HUES48 (cell line): ENCODE measurements at regions not wholly inside any gene's neighbourhood (a gene's known extent, or its start where the extent isn't known, plus 50 kb on each side); places are given as distances from the start of the nearest gene placed in this dataset.

Experiments
- H3K27ac ChIP-seq: one replicate; pipeline ENCODE4 v1.7.0; 2013; ENCODE audit warnings: low read depth, low read length, inconsistent platforms
- H3K27me3 ChIP-seq: 2 replicates; pipeline ENCODE4 v1.6.1; 2013; ENCODE audit warnings: mild to moderate bottlenecking, low read length; ENCODE audit not compliant: control insufficient read depth, insufficient read depth
- H3K36me3 ChIP-seq: 2 replicates; pipeline ENCODE4 v1.6.1; 2013; ENCODE audit warnings: low read length; ENCODE audit not compliant: control insufficient read depth, insufficient read depth
- H3K4me1 ChIP-seq: 2 replicates; pipeline ENCODE4 v1.6.1; 2013; ENCODE audit warnings: mild to moderate bottlenecking, low read length; ENCODE audit not compliant: control insufficient read depth, insufficient read depth
- H3K4me3 ChIP-seq: 2 replicates; pipeline ENCODE4 v1.5.1; 2013; ENCODE audit warnings: mild to moderate bottlenecking, low read depth, low read length
- H3K9ac ChIP-seq: 2 replicates; pipeline ENCODE4 v1.6.1; 2013; ENCODE audit warnings: mild to moderate bottlenecking, low read depth, low read length, moderate library complexity
- H3K9me3 ChIP-seq: 2 replicates; pipeline ENCODE4 v1.6.1; 2013; ENCODE audit warnings: low read length; ENCODE audit not compliant: control insufficient read depth, insufficient read depth

DNA sequence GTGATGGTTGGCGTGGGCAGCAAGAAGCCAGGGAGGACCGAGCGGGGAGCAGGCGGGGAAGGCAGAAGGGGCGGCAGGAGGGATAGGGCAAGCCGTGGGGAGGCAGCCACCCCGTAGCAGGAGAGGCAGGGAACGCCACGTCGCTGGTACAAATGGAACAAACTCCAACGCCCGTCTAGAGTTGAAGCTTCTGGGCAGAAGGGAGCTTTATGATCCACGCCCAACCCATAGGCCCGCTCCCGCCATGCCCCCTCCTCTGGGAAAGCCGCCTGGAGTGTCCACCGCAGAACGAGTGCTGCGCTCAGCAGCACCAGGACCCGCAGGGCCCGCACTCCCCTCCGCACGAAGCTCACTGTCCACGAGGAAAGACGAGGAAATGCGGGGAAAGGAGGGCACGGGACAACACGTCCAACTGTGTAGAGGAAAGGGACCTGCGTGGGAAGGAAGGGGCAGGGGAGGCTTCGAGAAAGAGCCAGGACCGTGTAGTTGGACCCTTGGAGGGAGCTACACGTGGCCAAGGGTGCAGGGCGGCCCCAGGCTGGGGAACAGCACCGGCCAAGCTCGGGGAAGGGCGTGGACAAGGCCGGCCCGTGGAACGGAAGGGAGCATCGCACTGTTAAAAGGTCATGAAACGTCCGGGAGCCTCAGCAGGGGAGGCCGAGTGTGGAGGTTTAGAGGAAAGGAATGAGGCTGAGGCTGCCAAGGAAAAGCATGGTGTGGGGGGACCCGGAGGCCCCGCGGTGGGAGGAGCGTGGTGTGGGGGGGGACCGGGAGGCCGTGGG, 204.0 kb downstream of the DLL1 start:
- no peaks in the 10 kb centered on the region for H3K36me3 ChIP-seq
- no peaks in the 10 kb centered on the region for H3K9me3 ChIP-seq
- no peaks in the 10 kb centered on the region for H3K27me3 ChIP-seq
- H3K4me3 ChIP-seq, result no peak overlapping the region
- no peak overlapping the region for H3K9ac ChIP-seq
- H3K4me1 ChIP-seq, result no peaks in the 10 kb centered on the region
- no peak overlapping the region for H3K27ac ChIP-seq

DNA sequence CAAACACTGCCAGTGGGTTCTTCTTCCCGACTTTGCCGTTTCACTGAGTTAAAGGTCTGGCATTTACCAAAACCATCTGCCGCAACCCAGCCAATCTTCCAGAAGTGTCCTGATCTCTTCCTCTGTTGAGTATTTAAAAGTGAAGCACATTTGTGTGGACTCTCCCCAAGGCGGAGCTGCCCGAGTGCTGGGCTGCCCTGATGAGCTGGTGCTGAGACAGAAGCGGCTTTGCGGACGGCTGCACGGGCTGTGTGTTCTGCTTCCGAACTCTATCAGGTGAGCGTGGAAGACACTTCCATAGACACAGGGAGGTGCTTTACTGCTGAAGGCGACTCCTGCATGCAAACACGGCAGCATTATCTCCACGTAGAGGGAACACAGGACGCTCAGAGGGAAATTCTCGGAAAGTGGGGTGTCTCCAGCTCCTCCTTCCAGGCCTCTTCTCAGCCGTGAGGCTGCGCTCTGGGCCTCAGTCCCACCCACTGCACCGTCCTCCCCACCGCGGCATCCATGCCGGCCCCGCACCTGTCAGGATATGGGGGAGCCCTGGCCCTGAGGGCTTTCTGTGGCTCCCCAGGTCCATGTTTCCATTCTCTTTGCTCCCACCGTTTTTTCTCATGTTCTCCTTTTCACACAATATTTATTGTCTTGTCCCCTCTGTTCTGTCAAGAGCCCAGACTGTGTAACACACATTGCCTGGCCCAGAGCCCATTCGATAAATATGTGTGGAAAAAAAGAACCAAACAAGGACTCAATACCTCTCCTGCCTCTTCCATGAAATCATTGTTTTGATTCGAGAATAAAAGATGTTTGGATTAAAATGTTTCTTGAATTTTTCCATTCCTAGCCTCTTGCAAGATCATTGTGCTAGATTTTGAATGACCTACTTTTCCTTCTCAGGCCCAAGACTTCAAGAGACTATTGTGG, 205.1 kb downstream of the DLL1 start:
- H3K9me3 ChIP-seq, result no peaks in the 10 kb centered on the region
- no peaks in the 10 kb centered on the region for H3K27me3 ChIP-seq
- H3K36me3 ChIP-seq, result no peaks in the 10 kb centered on the region
- H3K4me3 ChIP-seq, result no peak overlapping the region
- no peaks in the 10 kb centered on the region for H3K4me1 ChIP-seq
- H3K27ac ChIP-seq, result no peak overlapping the region
- H3K9ac ChIP-seq, result no peak overlapping the region

DNA sequence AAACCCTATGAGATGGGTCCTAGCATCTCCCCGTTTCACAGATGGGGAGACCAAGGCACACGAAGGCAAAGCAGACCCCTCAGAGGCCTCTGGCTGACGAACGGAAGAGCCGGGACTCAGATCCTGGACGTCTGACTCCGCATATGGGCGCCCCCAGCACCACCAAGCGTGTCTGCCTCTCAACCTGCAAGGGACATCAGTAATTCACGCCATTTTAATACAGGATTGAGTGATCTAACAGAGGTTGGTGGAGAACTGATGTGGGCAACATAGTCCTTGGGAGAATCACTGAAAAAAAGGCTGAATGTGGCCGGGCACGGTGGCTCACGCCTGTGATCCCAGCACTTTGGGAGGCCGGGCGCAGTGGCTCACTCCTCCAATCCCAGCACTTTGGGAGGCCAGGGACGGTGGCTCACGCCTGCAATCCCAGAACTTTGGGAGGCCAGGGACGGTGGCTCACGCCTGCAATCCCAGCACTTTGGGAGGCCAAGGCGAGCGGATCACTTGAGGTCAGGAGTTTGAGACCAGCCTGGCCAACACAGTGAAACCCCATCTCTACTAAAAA, 206.6 kb downstream of the DLL1 start:
- Histone ChIP-seq H3K36me3 (no peaks in the 10 kb centered on the region), H3K9ac (no peak overlapping the region), H3K27me3 (no peaks in the 10 kb centered on the region), H3K9me3 (peaks cover 6% of the 10 kb centered on the region), H3K4me3 (no peak overlapping the region), H3K27ac (no peak overlapping the region), H3K4me1 (no peaks in the 10 kb centered on the region)

DNA sequence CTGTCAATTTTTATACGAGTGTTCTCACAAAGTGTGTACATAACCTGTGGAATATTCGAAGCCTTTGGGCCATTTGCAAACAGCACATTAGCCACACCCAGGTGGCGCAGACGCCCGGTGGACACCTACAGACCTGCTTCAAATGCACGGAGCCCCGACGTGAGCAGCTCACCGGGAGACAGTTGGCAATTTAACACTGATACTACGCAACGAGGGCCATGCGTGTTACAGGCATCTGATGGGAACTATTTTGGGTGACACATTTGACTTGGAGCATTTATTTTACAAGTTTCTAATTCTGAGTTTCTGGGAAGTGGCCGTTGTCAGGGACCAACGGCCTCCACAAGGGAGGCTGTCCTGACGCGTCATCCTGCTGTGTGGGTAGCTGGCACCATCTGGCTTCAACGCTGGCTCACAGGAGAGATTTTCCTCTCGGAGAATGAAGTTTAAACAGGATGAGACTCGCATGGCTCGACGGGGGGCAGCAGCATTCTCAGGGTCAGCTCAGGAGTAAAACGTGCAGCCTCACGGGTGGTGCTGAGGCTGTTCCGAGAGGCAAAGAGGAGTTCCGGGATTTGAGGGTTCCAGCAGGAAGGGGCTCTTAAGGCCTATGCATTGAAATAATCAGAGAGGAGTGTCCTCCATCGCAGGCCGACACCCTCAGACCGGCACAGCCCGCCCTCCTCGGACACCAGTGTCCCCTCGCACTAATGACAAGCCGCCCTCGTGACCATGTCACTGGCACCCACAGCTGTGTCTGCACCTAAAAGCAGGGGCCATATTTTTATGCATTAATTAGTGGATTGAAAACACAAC, 207.4 kb downstream of the DLL1 start:
- Histone ChIP-seq H3K4me3 (no peak overlapping the region), H3K9me3 (peaks cover 9% of the 10 kb centered on the region), H3K27me3 (no peaks in the 10 kb centered on the region)

DNA sequence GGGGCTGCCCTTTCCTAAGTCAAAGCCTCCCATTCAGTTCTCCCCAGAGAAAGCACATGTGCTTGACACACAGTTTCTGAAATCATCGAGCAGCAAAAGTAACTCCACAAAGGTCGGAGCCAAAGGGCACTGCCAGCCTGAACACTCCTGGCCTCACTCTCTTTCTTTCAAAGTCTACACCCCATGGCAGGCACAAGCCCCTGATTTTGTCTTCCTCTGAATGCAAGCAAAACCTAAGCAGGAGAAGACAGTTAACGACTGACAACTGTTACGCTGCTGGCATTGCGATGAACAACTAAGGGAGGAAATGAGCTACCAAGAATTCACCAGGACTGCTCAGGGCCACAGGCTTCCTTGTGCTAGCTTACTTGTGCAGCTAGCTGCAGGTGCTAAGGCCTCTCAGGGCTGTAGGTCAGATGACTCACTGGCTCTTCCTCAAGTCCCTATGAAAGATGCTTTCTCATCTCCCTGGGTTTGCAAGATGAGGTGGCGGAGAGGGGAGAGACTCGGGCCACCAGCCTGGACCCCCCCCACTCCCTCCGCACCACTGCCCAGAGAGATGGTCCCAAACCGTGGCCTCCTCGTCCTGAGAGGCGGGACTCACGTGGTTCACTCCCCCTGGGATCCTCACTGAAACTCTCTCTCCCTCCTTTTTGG, 208.2 kb downstream of the DLL1 start:
- H3K36me3 ChIP-seq, result no peaks in the 10 kb centered on the region
- no peaks in the 10 kb centered on the region for H3K27me3 ChIP-seq

More for the DNA sequence above, 207.4 kb downstream of the DLL1 start:
- Histone ChIP-seq H3K27ac (no peak overlapping the region), H3K36me3 (no peaks in the 10 kb centered on the region), H3K4me1 (no peaks in the 10 kb centered on the region), H3K9ac (no peak overlapping the region)

DNA sequence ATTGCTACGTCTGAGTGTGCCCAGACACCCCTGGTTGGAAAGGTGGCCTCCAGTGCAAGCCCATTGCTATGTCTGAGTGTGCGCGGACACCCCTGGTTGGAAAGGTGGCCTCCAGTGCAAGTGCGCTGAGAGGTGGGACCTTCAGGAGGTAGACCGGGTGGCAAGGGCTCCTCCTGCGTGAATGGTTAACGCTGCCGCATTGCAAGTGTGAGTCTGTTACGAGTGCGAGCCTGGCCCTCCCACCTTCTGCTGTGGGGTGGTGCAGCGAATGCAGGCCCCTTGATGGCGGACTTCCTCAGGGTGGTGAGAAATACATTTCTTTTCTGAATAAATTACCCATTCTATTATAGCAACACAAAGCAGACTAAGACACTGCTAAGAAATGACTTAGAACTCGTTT, 208.8 kb downstream of the DLL1 start:
- no peak overlapping the region for H3K4me3 ChIP-seq
- H3K27me3 ChIP-seq, result no peaks in the 10 kb centered on the region
- H3K9ac ChIP-seq, result no peak overlapping the region
- no peaks in the 10 kb centered on the region for H3K36me3 ChIP-seq
- no peaks in the 10 kb centered on the region for H3K4me1 ChIP-seq
- no peak overlapping the region for H3K27ac ChIP-seq
- H3K9me3 ChIP-seq, result peaks cover 9% of the 10 kb centered on the region

More for the DNA sequence above, 208.2 kb downstream of the DLL1 start:
- Histone ChIP-seq H3K9ac (no peak overlapping the region), H3K27ac (no peak overlapping the region), H3K9me3 (peaks cover 9% of the 10 kb centered on the region), H3K4me3 (no peak overlapping the region), H3K4me1 (no peaks in the 10 kb centered on the region)

DNA sequence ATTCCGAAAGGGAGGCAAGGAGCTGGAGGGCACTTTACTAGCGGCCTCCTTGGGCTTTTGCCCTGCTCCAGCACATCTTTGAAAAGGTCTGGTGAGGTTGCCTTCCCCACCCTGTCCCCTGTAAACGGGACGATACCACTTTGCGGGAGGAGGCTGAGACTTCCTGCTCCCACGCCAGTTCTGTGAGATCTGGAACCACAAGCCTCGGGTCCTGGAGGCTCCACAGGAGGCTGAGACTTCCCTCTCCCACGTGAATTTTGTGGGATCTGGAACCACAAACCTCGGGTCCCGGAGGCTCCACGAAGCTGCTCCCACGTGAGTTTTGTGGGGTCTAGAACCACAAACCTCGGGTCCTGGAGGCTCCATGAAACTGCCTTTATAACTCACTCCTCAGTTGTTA, 209.3 kb downstream of the DLL1 start:
- H3K36me3 ChIP-seq, result no peaks in the 10 kb centered on the region
- no peak overlapping the region for H3K9ac ChIP-seq
- H3K27me3 ChIP-seq, result no peaks in the 10 kb centered on the region
- H3K27ac ChIP-seq, result no peak overlapping the region
- no peaks in the 10 kb centered on the region for H3K4me1 ChIP-seq
- H3K9me3 ChIP-seq, result peaks cover 9% of the 10 kb centered on the region
- no peak overlapping the region for H3K4me3 ChIP-seq

DNA sequence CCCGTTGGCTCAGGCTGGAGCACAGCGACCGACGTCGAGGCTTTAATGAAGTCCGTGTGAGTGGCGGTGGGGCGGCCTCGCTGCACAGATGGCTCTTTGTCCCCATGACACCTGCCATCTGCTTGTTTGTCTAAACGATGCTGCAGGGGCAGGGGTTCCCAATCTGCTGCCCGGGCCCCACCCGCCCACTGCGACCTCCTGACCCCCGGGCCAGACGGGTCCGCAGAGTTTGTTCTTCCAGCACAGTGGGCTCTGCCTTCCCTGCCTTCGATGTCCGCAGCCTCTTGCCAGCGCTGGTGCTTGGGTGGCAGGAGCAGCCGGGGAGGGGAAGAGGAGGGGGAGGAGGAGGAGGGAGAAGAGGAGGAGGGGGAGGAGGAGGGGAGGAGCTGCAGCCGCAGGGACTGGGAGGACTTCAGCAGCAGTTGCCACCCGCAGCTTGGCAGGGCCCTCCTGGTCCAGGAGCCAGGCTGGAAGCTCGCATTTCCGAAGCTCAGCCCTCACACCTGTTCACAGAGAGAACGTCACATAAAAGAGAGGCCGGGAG, 210.0 kb downstream of the DLL1 start:
- H3K27ac ChIP-seq, result no peak overlapping the region
- no peak overlapping the region for H3K4me3 ChIP-seq
- no peak overlapping the region for H3K9ac ChIP-seq
- no peaks in the 10 kb centered on the region for H3K27me3 ChIP-seq
- H3K9me3 ChIP-seq, result peaks cover 9% of the 10 kb centered on the region
- H3K4me1 ChIP-seq, result no peaks in the 10 kb centered on the region
- H3K36me3 ChIP-seq, result no peaks in the 10 kb centered on the region

DNA sequence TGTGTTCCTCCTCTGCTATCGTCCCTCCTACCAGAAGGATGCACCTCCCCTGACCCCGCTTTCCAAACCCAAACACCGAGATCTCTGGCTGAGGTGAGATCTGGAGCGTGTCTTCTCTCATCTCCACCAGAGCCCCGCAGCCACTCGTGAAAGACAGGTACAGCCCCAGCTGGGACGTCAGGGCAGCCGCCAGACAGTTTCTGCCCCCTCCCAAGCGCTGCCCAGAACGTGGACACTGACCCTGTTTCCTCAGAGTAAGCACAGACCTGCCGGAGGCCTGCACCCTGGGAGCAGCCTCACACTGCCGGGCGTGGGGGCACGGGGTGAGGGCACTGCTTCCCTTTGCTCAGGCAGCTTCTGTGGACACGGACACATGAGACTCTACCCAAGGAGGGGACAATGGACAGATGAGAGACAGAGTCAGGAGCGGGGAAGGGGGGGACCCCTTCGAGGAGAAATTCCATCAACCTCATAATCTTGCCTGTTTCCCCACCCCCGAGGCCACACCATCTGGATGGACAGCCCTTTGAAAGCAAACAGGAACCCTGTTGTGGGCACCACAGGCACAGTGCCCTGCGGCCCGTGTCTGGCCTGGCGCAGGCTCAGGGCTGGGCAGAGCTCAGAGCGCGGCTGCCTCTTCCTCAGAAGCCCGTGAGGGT, 210.6 kb downstream of the DLL1 start:
- Histone ChIP-seq H3K27ac (no peak overlapping the region), H3K9me3 (peaks cover 9% of the 10 kb centered on the region), H3K9ac (no peak overlapping the region), H3K36me3 (no peaks in the 10 kb centered on the region), H3K4me1 (no peaks in the 10 kb centered on the region), H3K4me3 (no peak overlapping the region), H3K27me3 (no peaks in the 10 kb centered on the region)
